Body of pancreas (tissue), 4 donors: ENCODE measurements at regions not wholly inside any gene's neighbourhood (a gene's known extent, or its start where the extent isn't known, plus 50 kb on each side); places are given as distances from the start of the nearest gene placed in this dataset.

Experiments
- ATAC-seq: fragments of 150-250 bp; one replicate; pipeline ENCODE4 v1.9.1; 2016
- DNase-seq, 4 donors: peaks; one replicate each; pipeline ENCODE4 v3.0.0-alpha.2; 2019
- H3K27ac ChIP-seq, 4 donors: fragments of 200-600 bp; sonication (generic); 1 replicate in 3 of 4; 2 replicates in 1 of 4; pipeline versions ENCODE4 v1.5.1 to v1.6.1; 2016 to 2019; ENCODE audit warnings: mild to moderate bottlenecking in 1 of 4, mixed read lengths in 1 of 4, moderate library complexity in 1 of 4
- H3K27me3 ChIP-seq, 2 donors: fragments of 200-600 bp; sonication (generic); one replicate each; pipeline ENCODE4 v1.6.0; 2016; ENCODE audit warnings: mild to moderate bottlenecking in 1 of 2
- H3K36me3 ChIP-seq, 2 donors: fragments of 200-600 bp; sonication (generic); replicated peaks in 1 of 2; 2 replicates each; pipeline ENCODE4 v1.5.1; 2016; ENCODE audit warnings: low read depth in 2 of 2; ENCODE audit not compliant: insufficient read depth in 1 of 2
- H3K4me1 ChIP-seq: fragments of 200-600 bp; sonication (generic); one replicate; pipeline ENCODE4 v1.6.0; 2016
- H3K4me3 ChIP-seq, 2 donors: fragments of 200-600 bp; sonication (generic); 1 replicate in 1 of 2; 2 replicates in 1 of 2; pipeline ENCODE4 v1.5.1; 2016 to 2019
- H3K9me3 ChIP-seq, 3 donors: fragments of 200-600 bp; sonication (generic); 1 replicate in 2 of 3; 2 replicates in 1 of 3; pipeline ENCODE4 v1.5.1; 2016
- POLR2A ChIP-seq, 3 donors: fragments of 450-650 bp; IDR thresholded peaks; one replicate each; pipeline ENCODE4 v1.6.1; 2016; ENCODE audit warnings: antibody characterized with exemption in 3 of 3, mild to moderate bottlenecking in 2 of 3
- WGBS, 2 donors: methylation state at CpG; one replicate each; pipeline ENCODE4 v1.1.5; 2017; 5-methylcytosine and 5-hydroxymethylcytosine counted together
- intact Hi-C: fragments of 100-400 bp; cut with DNase I; formaldehyde crosslinking; loops from one replicate; pipeline ENCODE4 v1.15.1; 2023
- TF ChIP-seq, protein P1 (sequence below), 7 experiments: fragments of 450-650 bp in 4 of 7; fragments of 200-600 bp in 3 of 7; sonication (generic) in 3 of 7; IDR thresholded peaks; one replicate each; pipeline ENCODE4 v1.5.1; 2016 to 2019; ENCODE audit warnings: antibody characterized with exemption in 7 of 7

DNA sequence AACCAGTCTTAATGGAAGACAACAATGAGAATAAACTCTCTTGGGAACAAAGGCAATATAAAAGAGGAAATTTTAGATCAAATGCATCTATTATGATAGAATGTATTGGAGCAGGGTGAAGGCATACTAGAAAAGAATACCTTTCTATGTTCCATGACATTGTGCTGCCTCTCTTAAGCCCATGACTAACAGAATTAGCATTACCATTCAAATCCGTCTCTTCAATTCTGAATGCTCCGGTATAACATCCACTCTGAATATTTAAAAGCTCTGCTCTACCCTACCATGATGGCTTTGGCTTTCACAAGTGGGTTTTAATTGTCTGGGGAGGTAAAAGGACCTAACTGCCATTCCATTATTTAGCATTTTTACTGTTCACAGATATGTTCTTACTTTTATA is 1878.4 kb downstream of the ARAP2 start:
- ATAC-seq (no peak), DNase-seq (no peak)
- Histone ChIP-seq H3K4me3 (no peak overlapping the region), H3K36me3 (no peaks in the 10 kb centered on the region), H3K4me1 (no peaks in the 10 kb centered on the region), H3K9me3 (no peaks in the 10 kb centered on the region), H3K27ac (no peak overlapping the region), H3K27me3 (no peaks in the 10 kb centered on the region)
- WGBS, 2 donors: 66 to 71% methylated on average over 2 of the region's 2 CpGs
- intact Hi-C loops: no loop called here
- no peak for TF ChIP-seq POLR2A (IDR thresholded peaks at IDR 0.05)
- TF ChIP-seq, protein P1, sequence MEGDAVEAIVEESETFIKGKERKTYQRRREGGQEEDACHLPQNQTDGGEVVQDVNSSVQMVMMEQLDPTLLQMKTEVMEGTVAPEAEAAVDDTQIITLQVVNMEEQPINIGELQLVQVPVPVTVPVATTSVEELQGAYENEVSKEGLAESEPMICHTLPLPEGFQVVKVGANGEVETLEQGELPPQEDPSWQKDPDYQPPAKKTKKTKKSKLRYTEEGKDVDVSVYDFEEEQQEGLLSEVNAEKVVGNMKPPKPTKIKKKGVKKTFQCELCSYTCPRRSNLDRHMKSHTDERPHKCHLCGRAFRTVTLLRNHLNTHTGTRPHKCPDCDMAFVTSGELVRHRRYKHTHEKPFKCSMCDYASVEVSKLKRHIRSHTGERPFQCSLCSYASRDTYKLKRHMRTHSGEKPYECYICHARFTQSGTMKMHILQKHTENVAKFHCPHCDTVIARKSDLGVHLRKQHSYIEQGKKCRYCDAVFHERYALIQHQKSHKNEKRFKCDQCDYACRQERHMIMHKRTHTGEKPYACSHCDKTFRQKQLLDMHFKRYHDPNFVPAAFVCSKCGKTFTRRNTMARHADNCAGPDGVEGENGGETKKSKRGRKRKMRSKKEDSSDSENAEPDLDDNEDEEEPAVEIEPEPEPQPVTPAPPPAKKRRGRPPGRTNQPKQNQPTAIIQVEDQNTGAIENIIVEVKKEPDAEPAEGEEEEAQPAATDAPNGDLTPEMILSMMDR (IDR thresholded peaks at IDR 0.05): no peak

DNA sequence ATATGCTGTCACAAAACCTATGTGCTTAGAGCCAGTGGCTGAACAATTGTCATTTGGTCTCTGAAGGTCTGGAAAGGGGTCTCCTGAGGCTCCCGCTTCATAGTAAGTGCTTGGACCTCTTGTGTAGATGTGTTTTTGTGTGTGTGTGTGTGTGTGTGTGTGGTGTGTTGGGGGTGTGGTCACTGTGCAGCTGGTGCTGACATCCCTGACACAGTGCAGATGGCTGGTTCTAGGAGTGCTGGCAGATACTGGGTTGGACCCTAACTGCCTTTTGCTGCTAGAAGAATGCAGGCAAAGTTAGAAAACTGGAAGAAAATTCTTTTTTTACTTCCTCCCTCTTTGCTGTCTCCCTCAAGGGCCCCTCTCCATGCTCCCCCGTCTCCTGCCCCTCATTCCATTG is 1872.6 kb downstream of the ARAP2 start:
- H3K4me1 ChIP-seq: no peaks in the 10 kb centered on the region
- no peaks in the 10 kb centered on the region for H3K36me3 ChIP-seq
- 57 to 72% methylated on average over 2 of the region's 2 CpGs for WGBS, 2 donors
- intact Hi-C loops: no loop called here
- no peak for ATAC-seq
- no peaks in the 10 kb centered on the region for H3K27me3 ChIP-seq
- no peak for TF ChIP-seq POLR2A (IDR thresholded peaks at IDR 0.05)
- TF ChIP-seq, protein P1 (IDR thresholded peaks at IDR 0.05): no peak
- no peaks in the 10 kb centered on the region for H3K9me3 ChIP-seq
- H3K27ac ChIP-seq: no peak overlapping the region
- no peak for DNase-seq
- H3K4me3 ChIP-seq: no peak overlapping the region

DNA sequence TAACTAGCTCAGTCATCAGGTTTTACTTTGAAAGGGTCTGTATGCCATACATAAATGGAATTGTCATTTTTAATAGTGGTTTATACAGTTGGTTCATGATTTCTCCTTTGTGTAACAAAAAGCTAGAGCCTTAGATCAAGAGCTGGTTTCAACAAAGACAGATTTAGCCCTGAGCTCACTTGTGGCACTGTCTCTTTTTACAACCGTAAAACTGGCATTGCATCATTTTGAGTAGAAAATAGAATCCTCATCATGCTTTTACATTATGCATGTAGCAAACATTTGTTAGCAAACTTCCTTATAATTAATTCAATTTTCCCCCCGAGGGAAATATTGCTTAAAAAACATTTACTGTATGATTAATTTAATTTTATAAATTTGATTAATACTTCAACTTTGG is 1871.5 kb downstream of the ARAP2 start:
- intact Hi-C loops: no loop called here
- TF ChIP-seq, protein P1 (IDR thresholded peaks at IDR 0.05): no peak
- no peak for TF ChIP-seq POLR2A (IDR thresholded peaks at IDR 0.05)
- WGBS, 2 donors: 46 to 69% methylated on average over 2 of the region's 2 CpGs
- Histone ChIP-seq H3K27me3 (no peaks in the 10 kb centered on the region), H3K27ac (no peak overlapping the region), H3K4me3 (no peak overlapping the region), H3K4me1 (no peaks in the 10 kb centered on the region), H3K36me3 (no peaks in the 10 kb centered on the region), H3K9me3 (no peaks in the 10 kb centered on the region)
- DNase-seq (no peak), ATAC-seq (no peak)

DNA sequence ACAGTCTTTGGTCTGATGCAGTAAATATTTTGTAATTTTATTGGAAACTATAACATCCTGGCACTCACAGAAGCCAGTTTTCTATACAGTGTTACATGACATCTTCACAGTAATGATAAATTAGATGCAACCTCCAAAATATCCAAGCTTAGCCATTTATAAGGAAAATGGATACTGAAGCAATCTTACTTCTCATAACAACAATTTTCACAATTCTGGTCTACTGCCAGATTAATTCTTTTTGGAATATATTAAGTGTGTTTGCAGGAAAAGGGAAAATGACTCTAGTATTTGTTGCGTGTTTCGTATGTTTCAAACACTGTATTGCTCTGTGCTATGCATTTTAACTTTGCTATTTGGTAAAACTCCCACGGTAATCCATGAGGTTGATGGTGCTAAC is 1870.9 kb downstream of the ARAP2 start:
- ATAC-seq (no peak), DNase-seq (no peak)
- TF ChIP-seq POLR2A (IDR thresholded peaks at IDR 0.05): no peak
- TF ChIP-seq, protein P1 (IDR thresholded peaks at IDR 0.05): no peak
- H3K27ac ChIP-seq: no peak overlapping the region
- no peaks in the 10 kb centered on the region for H3K4me1 ChIP-seq
- no peaks in the 10 kb centered on the region for H3K9me3 ChIP-seq
- H3K36me3 ChIP-seq: no peaks in the 10 kb centered on the region
- no peak overlapping the region for H3K4me3 ChIP-seq
- no peaks in the 10 kb centered on the region for H3K27me3 ChIP-seq
- intact Hi-C loops: no loop called here
- WGBS, 2 donors: 60 to 62% methylated on average over 3 of the region's 3 CpGs

DNA sequence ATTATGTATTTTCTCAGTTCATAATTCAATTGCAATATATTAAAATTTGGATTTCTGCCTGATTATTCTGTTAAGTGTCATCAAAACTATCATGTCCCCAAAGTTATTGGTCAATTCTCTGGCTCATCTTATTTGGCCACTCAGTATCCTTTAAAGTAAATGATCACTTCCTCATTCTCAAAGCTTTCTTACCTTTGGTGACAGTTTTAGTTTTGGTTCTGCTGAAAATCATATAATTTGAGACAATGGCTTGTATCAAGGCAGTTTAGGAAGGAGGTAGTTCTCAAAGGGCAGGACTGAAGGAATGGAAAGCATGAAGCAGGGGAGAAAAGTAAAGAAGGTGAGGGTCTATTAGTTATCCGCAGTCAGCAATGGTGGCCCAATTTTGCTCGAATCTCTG is 1832.1 kb downstream of the ARAP2 start:
- no peaks in the 10 kb centered on the region for H3K36me3 ChIP-seq
- 51 to 76% methylated on average over 2 of the region's 2 CpGs for WGBS, 2 donors
- TF ChIP-seq, protein P1 (IDR thresholded peaks at IDR 0.05): no peak
- no peak for TF ChIP-seq POLR2A (IDR thresholded peaks at IDR 0.05)
- no peaks in the 10 kb centered on the region for H3K27me3 ChIP-seq
- H3K4me1 ChIP-seq: no peaks in the 10 kb centered on the region
- H3K27ac ChIP-seq: no peak overlapping the region
- no peaks in the 10 kb centered on the region for H3K9me3 ChIP-seq
- ATAC-seq: no peak
- DNase-seq: no peak
- intact Hi-C loops: no loop called here
- H3K4me3 ChIP-seq: no peak overlapping the region
